Right lobe of liver (tissue), 4 donors: ENCODE measurements at regions not wholly inside any gene's neighbourhood (a gene's known extent, or its start where the extent isn't known, plus 50 kb on each side); places are given as distances from the start of the nearest gene placed in this dataset.

Source experiments
- CTCF ChIP-seq, 4 donors: fragments of 200-600 bp in 3 of 4; fragments of 450-650 bp in 1 of 4; IDR thresholded peaks; one replicate each; pipeline versions ENCODE4 v1.5.1 to v1.8.0; 2016 to 2022; ENCODE audit warnings: antibody characterized with exemption in 4 of 4, mild to moderate bottlenecking in 2 of 4
- POLR2A ChIP-seq: fragments of 450-650 bp; IDR thresholded peaks from one replicate; pipeline ENCODE4 v1.6.1; 2017; ENCODE audit warnings: antibody characterized with exemption, mild to moderate bottlenecking
- donor health status: DM: no; HTN: no; CAD: no.
- donor health status: DM: no; HTN: no; CAD: no.
- donor health status: DM: no; HTN: yes; CAD: no.

- TF ChIP-seq POLR2A (no peak), CTCF (IDR thresholded peaks at IDR 0.05) (no peak)
Measured at GRCh38 chr6:152909241-152909640, 73.6 kb downstream of the FBXO5 start.
